ENCODE measurements at regions not wholly inside any gene's neighbourhood (a gene's known extent, or its start where the extent isn't known, plus 50 kb on each side); places are given as distances from the start of the nearest gene placed in this dataset.

- TF ChIP-seq NRF1 (IDR thresholded peaks at IDR 0.05; ENCODE audit: low read depth, low read length): no peak
- no peak for TF ChIP-seq EZH2phosphoT487 (IDR thresholded peaks at IDR 0.05; ENCODE audit: borderline replicate concordance, low read depth)
- no peak for TF ChIP-seq CTCF (IDR thresholded peaks at IDR 0.05)
- no peak for TF ChIP-seq REST (IDR thresholded peaks at IDR 0.05; ENCODE audit: low read depth, low read length)
- TF ChIP-seq EP300 (IDR thresholded peaks at IDR 0.05; ENCODE audit: borderline replicate concordance in 1 of 2, low read depth in 1 of 2, low read length in 1 of 2): no peak
- no peak for TF ChIP-seq USF2 (IDR thresholded peaks at IDR 0.05; ENCODE audit: borderline replicate concordance, low read depth, low read length)
- no peak for TF ChIP-seq PBX3 (IDR thresholded peaks at IDR 0.05)
- no peak for TF ChIP-seq ZBTB33 (IDR thresholded peaks at IDR 0.05; ENCODE audit: borderline replicate concordance, low read depth)
- TF ChIP-seq YY1 (IDR thresholded peaks at IDR 0.05; ENCODE audit: low read depth): no peak
- TF ChIP-seq TCF12 (IDR thresholded peaks at IDR 0.05): no peak
- TF ChIP-seq FOXJ3 (CRISPR knock-in tag; IDR thresholded peaks at IDR 0.05): no peak
- TF ChIP-seq RCOR1 (IDR thresholded peaks at IDR 0.05; ENCODE audit: low read length): no peak
- no peak for TF ChIP-seq SMC3 (IDR thresholded peaks at IDR 0.05; ENCODE audit: low read depth, low read length)
Observed at GRCh38 chr14:98591161-98591560, 680.8 kb downstream of the BCL11B start.

Measured in SK-N-SH (cell line).